GM19043 (cell line): ENCODE measurements at regions not wholly inside any gene's neighbourhood (a gene's known extent, or its start where the extent isn't known, plus 50 kb on each side); places are given as distances from the start of the nearest gene placed in this dataset.
"Not testable (repeated sequence)": the region's sequence is repeated elsewhere in the genome, so short reads cannot be mapped to it uniquely, and the experiment has no call there.

Experiments used
- ATAC-seq: cut with Tn5 transposase; IDR thresholded peaks from one replicate; pipeline ENCODE4 v1.9.1; 2021; ENCODE audit warnings: low read depth; ENCODE audit not compliant: unreplicated experiment

DNA sequence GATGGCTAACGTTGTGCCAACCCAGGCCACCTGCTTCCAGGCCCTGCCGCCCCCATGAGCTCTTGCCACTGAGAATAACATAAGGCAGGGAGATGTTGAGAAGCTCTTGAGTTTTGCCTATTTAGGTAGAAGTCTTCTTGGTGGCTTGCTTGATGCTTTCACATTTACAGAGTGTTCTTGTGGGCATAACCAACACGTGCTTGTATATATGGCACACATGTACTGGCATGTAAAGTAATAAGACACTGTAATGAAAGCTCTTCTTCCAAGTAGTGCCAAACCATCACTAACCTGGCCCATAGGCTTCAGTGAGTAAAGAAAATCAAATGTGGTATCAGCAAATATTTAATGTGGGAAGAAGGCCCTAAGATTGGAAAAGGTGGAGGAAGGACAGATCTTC lies 146.9 kb upstream of the CITED2 start:
- no peak for ATAC-seq

DNA sequence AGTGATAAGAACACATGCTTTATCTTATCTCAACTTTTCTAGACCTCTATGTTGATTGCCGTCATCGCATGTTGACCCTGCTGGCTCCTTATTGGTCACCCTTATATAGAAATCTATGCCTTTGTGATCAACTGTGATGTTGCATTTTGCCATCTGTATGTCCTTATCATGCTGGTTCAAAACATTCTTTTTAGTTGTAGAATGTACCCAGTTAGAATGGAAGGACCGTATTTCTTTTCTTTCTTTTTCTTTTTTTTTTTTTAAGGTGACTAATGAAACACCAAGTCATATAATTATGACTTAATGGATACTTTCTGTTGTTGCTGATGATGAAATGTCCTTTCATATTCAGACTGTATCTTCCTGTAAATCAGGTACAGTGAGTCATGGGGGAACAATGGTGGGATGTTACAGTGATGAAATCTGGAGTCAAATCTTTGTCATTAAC lies 145.9 kb upstream of the CITED2 start:
- no peak for ATAC-seq

DNA sequence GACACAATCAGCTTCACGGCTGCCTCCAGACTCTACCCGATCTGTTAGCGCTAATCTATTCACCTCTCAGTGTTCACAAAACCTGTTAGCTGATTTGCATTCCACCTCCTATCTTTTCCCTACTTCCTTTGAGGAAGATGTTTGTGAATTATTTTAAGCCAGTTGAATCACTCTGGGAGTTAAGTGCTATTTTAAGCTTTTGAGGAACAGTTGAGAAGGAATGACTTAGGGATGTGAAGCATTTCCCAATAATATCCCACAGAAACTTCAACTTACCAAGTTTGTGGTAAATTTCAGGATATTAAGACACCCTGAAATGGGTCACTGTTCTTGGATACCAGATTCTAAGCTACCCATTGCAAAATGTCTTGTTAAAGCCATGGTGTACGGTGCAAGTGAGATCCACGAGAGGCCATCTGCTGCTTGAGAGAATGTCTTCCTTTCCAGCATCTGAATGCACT lies 145.2 kb upstream of the CITED2 start:
- ATAC-seq = no peak

DNA sequence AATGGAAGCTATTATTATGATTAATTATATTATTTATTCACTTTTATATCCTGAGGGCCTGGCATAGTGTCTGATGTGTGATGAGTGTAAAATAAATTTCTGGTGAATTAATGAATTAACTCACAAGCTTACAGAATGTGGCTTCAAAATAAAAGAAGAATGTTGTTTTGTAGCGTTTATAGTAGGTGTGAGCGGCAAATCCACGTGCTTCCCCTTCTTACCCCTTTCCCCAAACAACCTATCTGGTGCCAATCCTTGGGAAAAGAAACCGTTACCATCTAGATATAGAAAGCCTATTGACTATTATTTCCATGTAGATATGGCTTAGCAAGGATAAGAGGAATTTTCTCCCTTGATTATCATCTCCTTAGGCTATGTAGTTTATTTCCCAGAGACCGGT lies 144.6 kb upstream of the CITED2 start:
- ATAC-seq = no peak

DNA sequence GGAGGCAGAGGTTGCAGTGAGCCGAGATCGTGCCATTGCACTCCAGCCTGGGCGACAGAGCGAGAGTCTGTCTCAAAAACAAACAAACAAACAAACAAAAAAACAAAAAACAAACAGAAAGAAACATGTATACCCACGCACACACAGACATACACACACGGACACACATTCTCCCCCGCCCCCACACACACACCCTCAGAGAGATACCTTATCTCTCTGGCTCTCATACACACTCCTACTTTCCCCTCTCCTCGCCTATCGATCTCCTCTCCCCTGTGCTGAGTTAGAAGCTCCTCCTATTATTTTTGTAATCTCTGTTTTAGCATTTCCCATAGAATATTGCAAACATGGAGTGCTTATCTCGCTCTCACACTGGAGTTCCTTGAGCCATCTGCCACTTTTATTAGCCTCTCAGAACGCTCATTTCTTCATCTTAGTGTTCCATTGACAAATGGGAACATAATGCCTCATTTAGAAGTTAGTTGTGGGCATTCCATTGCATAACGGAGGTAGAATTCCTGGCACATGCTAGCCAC lies 144.2 kb upstream of the CITED2 start:
- ATAC-seq = no peak

DNA sequence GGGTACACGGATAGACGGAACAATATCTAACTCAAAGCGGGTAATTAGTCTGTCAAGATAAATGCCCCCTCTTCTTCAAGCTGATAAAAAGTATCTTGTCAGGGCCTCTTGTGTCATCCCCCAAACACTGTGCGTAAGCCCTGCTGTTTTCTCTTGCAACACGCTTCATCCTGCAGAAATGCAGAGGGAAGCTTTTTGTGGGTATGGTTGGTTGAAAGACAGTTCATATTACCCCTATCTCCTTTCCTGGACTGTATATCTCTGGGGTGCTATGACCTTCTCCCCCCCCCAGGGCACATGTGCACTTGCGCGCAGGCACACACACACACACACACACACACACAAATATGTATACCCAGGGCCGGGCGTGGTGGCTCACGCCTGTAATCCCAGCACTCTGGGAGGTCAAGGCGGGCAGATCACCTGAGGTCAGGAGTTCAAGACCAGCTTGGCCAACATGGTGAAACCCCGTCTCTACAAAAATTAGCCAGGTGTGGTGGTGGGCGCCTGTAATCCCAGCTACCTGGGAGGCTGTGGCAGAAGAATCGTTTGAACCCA lies 143.6 kb upstream of the CITED2 start:
- ATAC-seq = not testable (repeated sequence)

DNA sequence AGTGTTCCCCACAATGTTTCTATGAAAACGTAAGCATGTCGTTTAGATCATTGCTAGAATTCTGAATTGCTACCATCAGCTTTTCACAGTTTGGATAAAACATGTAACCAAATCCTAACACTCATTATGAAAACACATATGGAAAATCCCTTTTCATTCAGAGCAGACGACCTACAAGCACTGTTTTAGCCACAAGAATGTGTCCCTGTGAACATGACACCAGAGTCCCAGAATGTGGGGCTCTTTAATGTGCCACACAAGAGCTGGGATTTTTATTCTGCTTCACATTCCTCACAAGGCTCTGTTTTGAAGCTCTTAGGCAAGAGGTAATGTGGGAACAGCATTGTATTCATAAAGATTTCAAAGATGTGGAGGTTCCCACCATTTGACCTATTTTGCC lies 141.1 kb upstream of the CITED2 start:
- no peak for ATAC-seq

DNA sequence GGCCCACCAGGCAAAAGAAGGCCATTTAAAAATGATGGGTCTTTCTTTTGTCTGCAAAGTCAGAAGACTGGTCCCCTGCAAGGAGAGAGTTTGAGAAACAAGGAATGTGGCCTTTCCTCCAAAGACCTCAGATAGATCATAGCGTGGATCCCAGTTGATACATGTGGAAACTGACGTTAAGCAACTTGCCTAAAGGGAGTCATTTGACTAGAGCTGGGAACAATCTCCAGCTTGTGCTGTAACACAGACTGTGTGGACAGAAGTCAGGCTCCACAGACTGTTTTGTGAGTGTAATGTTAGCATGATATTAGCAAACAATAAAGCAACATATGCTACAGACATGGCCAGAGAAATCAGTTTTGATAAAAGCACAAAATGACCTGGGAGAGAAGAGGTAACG lies 140.4 kb upstream of the CITED2 start:
- no peak for ATAC-seq

DNA sequence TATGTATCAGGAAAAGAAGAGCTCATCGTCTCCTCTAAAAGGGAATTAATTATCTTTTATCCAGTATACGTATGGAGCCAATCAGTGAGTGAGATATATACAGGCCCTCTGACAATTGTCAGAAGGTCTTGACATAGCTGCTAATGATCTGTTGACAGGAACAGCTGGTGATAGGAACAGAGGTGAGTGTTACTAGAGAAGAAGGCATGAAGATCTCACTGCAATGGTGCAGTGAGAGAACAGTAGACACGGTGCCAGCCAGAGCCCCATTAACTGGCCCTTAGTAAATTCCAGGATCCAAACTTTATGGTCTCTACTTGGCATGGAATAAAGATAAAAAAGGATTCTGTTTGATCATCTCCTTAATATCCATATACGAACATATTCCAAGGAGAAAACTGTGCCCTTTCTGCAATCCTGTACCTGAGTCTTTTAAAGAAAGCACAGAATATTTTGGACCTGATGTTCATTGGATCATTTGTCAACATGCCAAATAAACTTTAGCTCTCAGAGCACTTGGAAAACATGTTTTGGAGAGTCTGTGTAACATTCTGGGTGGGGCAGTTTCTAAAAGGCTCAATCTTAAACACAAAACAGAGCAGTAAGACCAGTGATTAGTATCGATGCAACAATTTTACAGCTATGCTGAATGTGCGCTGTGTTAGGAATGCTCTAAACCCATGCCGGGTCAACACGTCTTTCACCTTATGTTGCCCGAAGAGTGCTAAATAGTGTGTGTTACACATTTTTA lies 135.8 kb upstream of the CITED2 start:
- no peak for ATAC-seq

DNA sequence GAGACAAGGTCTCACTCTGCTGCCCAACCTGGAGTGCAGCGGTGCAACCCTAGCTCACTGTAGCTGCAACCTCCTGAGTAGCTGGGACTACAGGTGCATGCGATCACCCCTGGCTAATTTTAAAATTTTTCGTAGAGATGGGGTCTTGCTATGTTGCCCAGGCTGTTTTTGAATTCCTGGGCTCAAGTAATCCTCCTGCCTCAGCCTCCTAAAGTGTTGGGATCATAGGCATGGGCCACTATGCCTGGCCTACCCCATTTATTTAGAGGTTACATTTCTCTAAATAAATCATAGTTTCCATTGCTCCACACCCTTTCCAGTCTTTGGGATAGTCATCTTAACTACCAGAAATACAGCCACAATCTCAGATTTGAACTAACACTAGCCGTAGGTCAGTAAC lies 134.7 kb upstream of the CITED2 start:
- ATAC-seq = no peak

DNA sequence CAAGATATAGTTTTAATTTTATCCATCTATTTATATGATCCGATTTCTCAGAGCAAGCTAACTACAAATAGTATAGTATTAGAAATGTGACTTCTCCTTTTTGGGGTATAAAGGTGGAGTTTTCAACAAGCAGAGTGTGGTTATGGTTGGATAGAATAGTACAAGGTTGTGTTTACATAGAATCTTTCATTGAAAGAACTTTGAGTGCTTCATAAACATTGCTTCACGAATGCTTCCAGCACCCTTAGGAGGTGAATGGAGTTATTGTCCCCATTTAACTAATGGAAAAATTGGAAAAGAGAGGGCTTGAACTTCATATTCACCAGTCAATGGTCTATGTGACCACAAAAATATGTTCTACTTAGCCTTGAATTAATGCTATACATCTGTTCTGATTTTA lies 134.1 kb upstream of the CITED2 start:
- no peak for ATAC-seq

DNA sequence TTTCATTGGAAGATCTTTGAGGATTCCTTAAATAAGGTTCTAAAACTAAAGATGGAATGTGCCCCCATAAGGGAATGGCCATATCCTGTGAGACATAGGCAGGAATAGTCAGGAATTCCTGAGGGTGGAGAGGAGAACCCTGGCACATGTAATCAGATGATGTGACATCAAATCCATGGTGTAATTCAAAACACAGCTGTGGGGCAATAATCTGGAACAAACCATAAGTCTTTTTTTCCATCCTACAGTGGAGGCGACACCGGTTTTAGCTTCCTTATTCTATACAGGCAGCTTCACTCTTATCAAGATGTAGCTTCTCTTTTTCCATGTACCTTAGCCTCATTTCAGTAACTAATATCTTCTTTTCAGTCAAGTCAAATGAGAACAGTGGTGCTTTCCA lies 133.6 kb upstream of the CITED2 start:
- no peak for ATAC-seq

DNA sequence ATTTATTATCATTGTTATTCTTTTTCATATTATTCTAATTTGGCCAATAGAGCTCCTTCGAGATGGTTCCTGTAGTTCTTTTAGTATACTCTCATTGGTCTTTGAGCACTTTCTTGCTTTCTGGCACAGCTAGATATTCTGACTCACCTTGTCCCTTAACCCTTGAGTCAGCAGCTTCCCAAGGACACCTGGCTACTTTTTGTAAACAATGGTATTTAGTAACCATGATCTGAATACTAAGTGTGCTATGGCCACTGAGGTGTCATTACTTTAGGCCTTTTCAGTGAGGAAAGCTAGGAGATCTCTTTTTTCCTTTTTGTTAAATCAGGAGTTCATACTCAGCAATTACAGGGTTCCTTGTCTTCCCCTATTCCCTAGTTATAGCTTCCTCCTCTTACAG lies 126.5 kb upstream of the CITED2 start:
- ATAC-seq = no peak

DNA sequence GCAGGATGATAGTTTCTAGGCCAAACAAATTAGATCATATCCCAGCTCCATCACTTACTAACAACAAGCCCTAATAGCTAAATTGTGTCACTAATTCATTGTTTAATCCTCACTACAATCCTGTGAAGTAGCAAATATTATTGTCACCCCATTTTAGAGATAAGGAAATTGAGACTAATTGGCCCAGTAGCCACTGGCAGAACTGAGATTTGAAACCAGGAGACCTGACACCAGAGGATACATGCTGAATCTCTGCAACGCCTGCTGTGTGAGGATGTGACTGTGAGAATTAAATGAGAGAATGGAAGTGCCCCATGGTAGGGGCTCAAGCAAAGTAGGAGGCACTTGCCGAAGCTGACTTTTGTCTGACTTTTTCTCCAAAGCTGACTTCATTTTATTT lies 124.3 kb upstream of the CITED2 start:
- no peak for ATAC-seq

DNA sequence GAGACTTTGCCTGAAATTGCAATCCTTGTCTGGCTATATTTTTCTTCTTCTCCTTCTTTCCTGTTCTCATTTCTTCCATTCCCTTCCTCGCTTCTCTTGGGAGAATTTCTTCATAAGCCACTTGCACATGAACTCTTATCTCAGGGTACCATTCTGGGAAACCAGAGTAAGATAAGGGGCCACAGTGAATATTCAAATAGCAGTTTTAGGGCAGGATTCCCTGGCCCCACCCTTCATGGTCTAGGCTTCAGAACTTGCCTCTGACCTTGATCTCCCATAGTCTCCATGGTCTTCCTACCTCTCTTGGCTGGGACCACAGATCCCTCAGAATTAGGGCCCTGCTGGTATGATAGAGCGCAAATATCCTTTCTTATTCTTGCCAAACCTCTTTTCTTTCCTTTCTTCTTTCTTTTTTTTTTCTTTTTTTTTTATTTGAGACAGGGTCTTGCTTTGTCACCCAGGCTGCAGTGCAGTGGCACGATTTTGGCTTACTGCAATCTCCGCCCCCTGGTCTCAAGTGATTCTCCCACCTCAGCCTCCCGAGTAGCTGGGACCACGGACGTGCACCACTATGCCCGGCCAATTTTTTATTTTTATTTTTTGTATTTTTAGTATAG lies 123.0 kb upstream of the CITED2 start:
- ATAC-seq = no peak

DNA sequence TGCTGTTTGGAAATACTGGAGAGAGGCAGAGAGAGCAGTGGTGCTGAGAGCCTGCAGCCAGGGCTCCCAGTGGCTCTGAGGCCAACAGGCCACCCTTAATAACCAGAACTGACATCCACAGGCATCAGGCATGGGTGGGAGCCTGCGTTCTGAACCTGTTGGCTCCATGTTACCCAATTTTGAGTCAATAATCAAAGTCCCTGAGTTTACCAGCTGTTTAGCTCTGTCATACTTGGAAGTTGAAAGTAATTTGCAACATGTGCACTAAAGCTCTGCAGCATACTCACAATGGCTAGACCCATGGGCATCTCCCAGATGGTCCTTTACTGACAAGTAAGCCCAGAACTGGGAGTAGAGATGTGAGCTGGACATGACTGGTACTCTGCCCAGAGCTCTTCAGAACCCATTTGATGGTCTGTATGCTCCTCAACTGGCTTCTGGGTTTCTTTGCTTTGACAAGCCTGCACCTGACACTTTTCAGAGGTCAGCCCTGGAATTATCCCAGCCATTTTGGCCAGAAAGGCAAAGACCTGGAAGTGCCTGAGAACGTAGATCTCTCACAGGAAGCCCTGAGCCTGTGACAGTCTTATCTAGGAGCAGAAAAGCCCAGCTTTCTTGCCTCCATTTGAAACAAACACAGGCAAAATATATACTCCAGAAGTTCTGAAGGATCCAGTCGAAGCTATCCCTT lies 122.4 kb upstream of the CITED2 start:
- ATAC-seq = no peak

DNA sequence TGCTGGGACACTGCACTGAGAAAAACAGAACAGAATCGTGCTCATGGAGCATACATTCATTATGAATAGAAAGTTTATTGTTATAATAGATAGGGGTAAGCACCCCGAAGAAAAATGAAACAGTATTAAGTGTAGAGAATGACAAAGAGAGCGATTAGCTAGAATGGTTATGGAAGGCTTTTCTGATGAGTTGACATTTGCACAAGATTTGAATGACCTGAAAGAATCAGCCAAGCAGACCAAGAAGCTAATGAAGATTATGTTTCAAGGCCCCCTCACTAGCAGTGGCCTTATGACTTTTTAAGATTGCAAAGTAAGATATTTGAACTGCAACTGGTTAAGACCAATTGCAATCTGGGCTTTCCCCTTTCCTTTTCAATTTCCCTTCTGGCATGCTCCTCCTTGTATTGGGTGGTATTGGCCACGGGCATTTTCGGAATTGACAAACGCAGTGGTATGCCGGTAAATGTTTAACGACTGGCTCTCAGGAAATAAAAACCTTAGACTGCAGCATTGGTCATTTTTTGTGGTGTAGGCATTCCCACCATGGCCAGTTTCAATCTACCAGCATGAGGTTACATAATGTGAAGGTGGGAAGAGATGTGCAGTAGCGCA lies 120.0 kb upstream of the CITED2 start:
- ATAC-seq = no peak

DNA sequence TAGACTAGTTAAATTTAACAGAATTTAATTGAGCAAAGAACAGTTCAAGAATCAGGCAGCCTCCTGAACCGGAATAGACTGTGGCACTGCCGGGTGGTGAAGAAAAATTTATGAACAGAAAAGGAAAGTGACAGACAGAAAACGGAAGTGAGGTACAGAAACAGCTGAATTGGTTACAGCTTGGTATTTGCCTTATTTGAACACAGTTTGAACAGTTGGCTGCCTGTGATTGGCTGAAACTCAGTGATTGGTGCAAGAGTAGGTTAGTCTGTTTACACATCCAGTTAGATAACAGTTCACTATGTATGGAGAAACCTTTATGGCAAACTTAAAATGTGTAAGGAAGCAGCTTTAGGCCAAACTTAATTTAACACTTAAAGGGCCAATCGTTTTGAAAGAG lies 116.0 kb upstream of the CITED2 start:
- no peak for ATAC-seq

DNA sequence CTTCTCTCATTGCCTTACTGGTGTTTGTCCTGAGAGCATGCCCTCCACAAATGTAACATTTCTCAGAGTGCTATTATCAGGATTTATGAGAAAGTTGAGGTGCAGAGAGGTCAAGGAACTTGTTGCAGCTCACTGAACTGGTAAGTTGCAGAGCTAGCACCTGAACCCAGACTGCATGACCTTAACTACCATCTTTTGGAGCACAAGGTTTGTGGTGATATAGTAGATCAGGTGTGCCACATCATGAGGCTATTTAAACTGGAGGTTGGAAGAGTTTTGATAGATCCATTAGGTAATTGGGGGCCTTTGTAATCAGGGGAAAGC lies 112.0 kb upstream of the CITED2 start:
- ATAC-seq = no peak

DNA sequence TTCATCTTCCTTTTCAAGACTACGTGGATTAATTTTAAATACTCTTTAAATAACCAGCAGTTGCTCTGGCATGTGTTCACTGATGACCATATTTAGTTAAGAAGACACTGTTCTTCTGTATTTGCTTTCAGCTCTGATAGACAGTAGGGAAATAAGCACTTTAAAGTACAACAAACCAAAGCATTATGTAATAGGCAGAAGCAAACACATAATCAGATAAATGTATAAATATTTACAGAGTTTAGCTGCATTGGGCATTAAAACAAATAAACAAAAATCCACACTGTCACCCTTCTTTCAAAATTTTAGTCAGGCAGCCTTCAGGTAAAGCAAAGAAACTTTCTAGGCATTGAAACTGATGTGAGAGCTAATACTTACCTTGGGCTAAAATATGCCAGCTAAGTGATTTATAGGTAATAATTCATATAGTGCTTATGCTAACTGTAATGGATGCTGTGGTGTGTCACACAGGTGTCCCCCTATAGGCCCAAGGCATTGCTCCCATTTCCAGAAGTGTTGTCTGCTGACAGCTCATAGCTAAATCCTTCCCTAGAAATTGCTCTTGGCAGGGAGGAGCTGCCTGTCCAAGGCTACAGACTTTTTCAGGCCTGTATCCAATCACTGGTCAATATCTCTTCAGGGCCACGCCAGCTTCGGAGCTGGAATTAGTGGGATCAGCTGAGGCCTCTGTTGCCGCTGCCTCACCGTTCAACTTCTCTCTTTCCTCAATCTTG lies 111.5 kb upstream of the CITED2 start:
- ATAC-seq = no peak
